Activated CD4-positive, alpha-beta T cell treated with anti-CD3 and anti-CD28 coated beads, Interleukin-2, amount 10 ng/mL, durations not matched to agents 24 days and 14 days (primary cell): ENCODE measurements at regions not wholly inside any gene's neighbourhood (a gene's known extent, or its start where the extent isn't known, plus 50 kb on each side); places are given as distances from the start of the nearest gene placed in this dataset.

Experiments
- DNase-seq: peaks from one replicate; pipeline ENCODE4 v3.0.0; 2022
- H3K27ac Mint-ChIP-seq: one replicate; pipeline ENCODE4 v1.8.0; 2022; ENCODE audit warnings: mild to moderate bottlenecking, mixed read lengths
- H3K27me3 Mint-ChIP-seq: one replicate; pipeline ENCODE4 v1.8.0; 2022; ENCODE audit warnings: mixed read lengths
- H3K36me3 Mint-ChIP-seq: one replicate; pipeline ENCODE4 v1.8.0; 2022; ENCODE audit warnings: low read depth, mild to moderate bottlenecking, mixed read lengths
- H3K4me1 Mint-ChIP-seq: one replicate; pipeline ENCODE4 v1.8.0; 2021; ENCODE audit warnings: mixed read lengths
- H3K4me3 Mint-ChIP-seq: one replicate; pipeline ENCODE4 v1.8.0; 2022; ENCODE audit warnings: mild to moderate bottlenecking, moderate library complexity, mixed read lengths
- H3K9me3 Mint-ChIP-seq: one replicate; pipeline ENCODE4 v1.8.0; 2021; ENCODE audit warnings: mixed read lengths
- intact Hi-C: fragments of 100-400 bp; cut with micrococcal nuclease; formaldehyde crosslinking; loops from one replicate; pipeline ENCODE4 v1.15.1; 2023

DNA sequence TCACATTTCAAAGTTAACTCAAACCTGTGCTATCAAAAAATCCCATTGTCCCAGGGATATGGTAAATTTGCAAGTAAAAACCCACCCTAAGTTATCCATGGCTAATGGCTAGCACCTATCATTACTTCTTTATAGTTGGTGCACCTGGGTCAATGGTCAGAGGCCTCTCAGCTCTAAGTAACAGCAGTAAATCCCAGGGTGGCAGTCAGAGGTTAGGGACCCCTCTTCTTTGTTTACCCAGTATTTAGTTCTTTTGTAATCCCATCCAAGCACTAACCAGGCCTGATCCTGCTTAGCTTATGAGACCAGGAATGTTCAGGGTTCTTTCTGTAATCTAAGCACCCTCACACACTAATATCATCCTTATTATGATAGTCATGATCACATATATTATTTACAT is 52.1 kb upstream of the WWC1 start:
- Mint-ChIP-seq H3K4me3 (no peak overlapping the region), H3K27ac (no peak overlapping the region), H3K27me3 (no peaks in the 10 kb centered on the region), H3K4me1 (no peaks in the 10 kb centered on the region), H3K9me3 (no peaks in the 10 kb centered on the region), H3K36me3 (no peaks in the 10 kb centered on the region)
- DNase-seq = no peak
- intact Hi-C loops = no loop called here
